ENCODE measurements at regions not wholly inside any gene's neighbourhood (a gene's known extent, or its start where the extent isn't known, plus 50 kb on each side); places are given as distances from the start of the nearest gene placed in this dataset.

- H3K27ac Mint-ChIP-seq (ENCODE audit: unreplicated experiment), result no peak overlapping the region
These were observed 190.6 kb upstream of the NEIL3 start for GRCh38 chr4:177119021-177119471.

GRCh38 chr4:177119691-177120090 lies 190.0 kb upstream of the NEIL3 start:
- H3K4me1 ChIP-seq, result no peaks in the 10 kb centered on the region
- DNase-seq, result no peak
- no peaks in the 10 kb centered on the region for H3K27me3 ChIP-seq (replicated peaks; ENCODE audit: control insufficient read depth, insufficient read depth, low read length)
- CTCF ChIA-PET, result no interaction called here
- H3K9me3 ChIP-seq, result no peaks in the 10 kb centered on the region
- no peak overlapping the region for H3K4me3 ChIP-seq (ENCODE audit: low read depth, low read length)
- Mint-ChIP-seq H3K36me3 (ENCODE audit: insufficient read depth, unreplicated experiment) (no peaks in the 10 kb centered on the region), H3K4me1 (ENCODE audit: low read depth, unreplicated experiment) (no peaks in the 10 kb centered on the region), H3K27me3 (ENCODE audit: insufficient read depth, unreplicated experiment) (no peaks in the 10 kb centered on the region), H3K27ac (ENCODE audit: unreplicated experiment) (no peak overlapping the region), H3K9me3 (ENCODE audit: unreplicated experiment) (no peaks in the 10 kb centered on the region), H3K4me3 (ENCODE audit: unreplicated experiment) (no peak overlapping the region)
- no peaks in the 10 kb centered on the region for H3K36me3 ChIP-seq (ENCODE audit: control insufficient read depth, insufficient read depth, low read length)
- BruUV-seq (replicated peaks), result no TSS peak
- POLR2A ChIA-PET, result no interaction called here
- intact Hi-C loops (cut with micrococcal nuclease; ENCODE audit: unreplicated experiment), result no loop called here
- TF ChIP-seq CTCF (IDR thresholded peaks at IDR 0.05; ENCODE audit: insufficient read depth in 1 of 2, low read depth in 1 of 2, low read length in 1 of 2, severe bottlenecking in 1 of 2, unreplicated experiment in 1 of 2), result no peak

More at GRCh38 chr4:177119021-177119471, 190.6 kb upstream of the NEIL3 start:
- no peak overlapping the region for H3K4me3 Mint-ChIP-seq (ENCODE audit: unreplicated experiment)
- ChIA-PET POLR2A (no interaction called here), CTCF (no interaction called here)
- intact Hi-C loops (cut with micrococcal nuclease; ENCODE audit: unreplicated experiment), result no loop called here
- Histone ChIP-seq H3K27me3 (replicated peaks; ENCODE audit: control insufficient read depth, insufficient read depth, low read length) (no peaks in the 10 kb centered on the region), H3K4me3 (ENCODE audit: low read depth, low read length) (no peak overlapping the region), H3K4me1 (no peaks in the 10 kb centered on the region), H3K36me3 (ENCODE audit: control insufficient read depth, insufficient read depth, low read length) (no peaks in the 10 kb centered on the region), H3K9me3 (no peaks in the 10 kb centered on the region)
- no peak for DNase-seq
- no peaks in the 10 kb centered on the region for H3K4me1 Mint-ChIP-seq (ENCODE audit: low read depth, unreplicated experiment)
- H3K36me3 Mint-ChIP-seq (ENCODE audit: insufficient read depth, unreplicated experiment), result no peaks in the 10 kb centered on the region
- no peak for TF ChIP-seq CTCF (IDR thresholded peaks at IDR 0.05; ENCODE audit: insufficient read depth in 1 of 2, low read depth in 1 of 2, low read length in 1 of 2, severe bottlenecking in 1 of 2, unreplicated experiment in 1 of 2)
- no peaks in the 10 kb centered on the region for H3K27me3 Mint-ChIP-seq (ENCODE audit: insufficient read depth, unreplicated experiment)
- no TSS peak for BruUV-seq (replicated peaks)
- H3K9me3 Mint-ChIP-seq (ENCODE audit: unreplicated experiment), result no peaks in the 10 kb centered on the region

- Histone ChIP-seq H3K4me3 (ENCODE audit: low read depth, low read length) (no peak overlapping the region), H3K4me1 (no peaks in the 10 kb centered on the region), H3K36me3 (ENCODE audit: control insufficient read depth, insufficient read depth, low read length) (no peaks in the 10 kb centered on the region), H3K27me3 (replicated peaks; ENCODE audit: control insufficient read depth, insufficient read depth, low read length) (no peaks in the 10 kb centered on the region), H3K9me3 (no peaks in the 10 kb centered on the region)
- H3K4me3 Mint-ChIP-seq (ENCODE audit: unreplicated experiment), result no peak overlapping the region
- no peaks in the 10 kb centered on the region for H3K4me1 Mint-ChIP-seq (ENCODE audit: low read depth, unreplicated experiment)
- intact Hi-C loops (cut with micrococcal nuclease; ENCODE audit: unreplicated experiment), result no loop called here
- no peaks in the 10 kb centered on the region for H3K36me3 Mint-ChIP-seq (ENCODE audit: insufficient read depth, unreplicated experiment)
- no peak for DNase-seq
- CTCF ChIA-PET, result no interaction called here
- no peaks in the 10 kb centered on the region for H3K9me3 Mint-ChIP-seq (ENCODE audit: unreplicated experiment)
- no peak overlapping the region for H3K27ac Mint-ChIP-seq (ENCODE audit: unreplicated experiment)
- POLR2A ChIA-PET, result no interaction called here
- no peak for TF ChIP-seq CTCF (IDR thresholded peaks at IDR 0.05; ENCODE audit: insufficient read depth in 1 of 2, low read depth in 1 of 2, low read length in 1 of 2, severe bottlenecking in 1 of 2, unreplicated experiment in 1 of 2)
- peaks cover 2% of the 10 kb centered on the region for H3K27me3 Mint-ChIP-seq (ENCODE audit: insufficient read depth, unreplicated experiment)
- BruUV-seq (replicated peaks), result no TSS peak
These were observed 185.9 kb upstream of the NEIL3 start for GRCh38 chr4:177123811-177124210.
